ENCODE measurements at regions not wholly inside any gene's neighbourhood (a gene's known extent, or its start where the extent isn't known, plus 50 kb on each side); places are given as distances from the start of the nearest gene placed in this dataset.

DNA sequence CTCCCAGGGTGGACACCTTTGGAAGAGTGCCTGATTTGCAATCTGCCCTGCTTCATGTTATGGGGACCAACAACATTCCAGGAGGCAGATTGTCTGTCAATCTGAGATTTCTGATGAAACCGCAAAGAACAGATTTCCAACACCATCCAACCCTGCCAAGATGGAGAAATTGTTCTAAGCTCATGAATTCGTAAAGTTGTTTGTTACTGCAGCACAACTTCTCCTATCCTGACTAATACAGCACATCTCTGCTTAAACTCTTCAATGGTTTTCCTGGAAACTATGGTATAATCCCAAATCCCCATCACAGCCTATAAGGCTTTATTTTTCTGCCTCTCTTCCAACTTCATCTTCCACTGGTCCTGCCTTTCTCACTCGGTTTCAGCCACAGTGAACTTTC is 210.3 kb upstream of the TSHZ3 start:
- no peak for DNase-seq (ENCODE audit: low read depth in 2 of 2)

DNA sequence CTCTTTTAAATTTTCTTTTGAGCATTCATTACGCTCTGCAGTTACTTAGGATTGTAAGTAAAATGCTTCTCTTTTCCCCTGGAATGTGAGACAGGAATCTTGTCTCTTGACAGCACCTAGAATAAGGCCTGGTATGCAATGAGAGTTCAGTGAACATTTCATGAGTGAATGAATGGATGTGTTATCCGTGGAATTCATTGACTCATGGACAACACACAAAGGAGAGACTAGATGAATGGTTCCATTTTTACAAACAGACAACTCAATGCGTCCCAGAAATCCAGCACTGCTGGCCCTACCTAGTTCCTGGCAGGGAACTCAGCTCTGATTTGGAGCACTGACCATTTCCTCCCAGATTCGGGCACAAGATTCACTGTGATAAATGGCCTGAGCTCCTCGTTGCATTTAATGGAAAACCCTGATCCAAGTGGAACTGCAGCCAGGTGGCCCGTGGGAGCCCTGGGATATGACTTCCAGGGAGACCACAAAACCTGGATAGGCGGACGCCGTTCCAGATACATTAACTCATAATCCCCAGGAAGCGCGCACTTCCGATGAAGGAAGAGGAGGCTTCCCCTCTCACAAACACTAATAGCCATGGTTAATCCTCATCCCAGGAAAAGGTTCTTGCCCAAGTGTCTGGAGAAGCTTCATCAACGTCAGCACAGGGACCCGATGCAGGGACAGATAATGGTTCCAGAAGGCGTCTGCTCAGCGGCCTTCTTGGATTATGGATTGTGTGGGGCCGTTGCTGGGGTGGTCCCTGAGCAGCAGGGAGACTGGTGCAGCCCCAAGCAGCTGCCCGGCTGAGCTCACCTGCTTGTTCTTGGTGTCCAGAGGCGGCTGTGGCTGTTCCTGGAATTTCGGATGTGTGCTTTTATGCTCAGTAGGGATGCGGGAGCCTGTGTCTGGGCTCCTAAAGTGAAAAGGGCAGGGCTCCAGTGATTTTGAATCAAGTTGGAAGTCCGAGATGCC is 211.1 kb upstream of the TSHZ3 start:
- no peak for DNase-seq (ENCODE audit: low read depth in 2 of 2)

DNA sequence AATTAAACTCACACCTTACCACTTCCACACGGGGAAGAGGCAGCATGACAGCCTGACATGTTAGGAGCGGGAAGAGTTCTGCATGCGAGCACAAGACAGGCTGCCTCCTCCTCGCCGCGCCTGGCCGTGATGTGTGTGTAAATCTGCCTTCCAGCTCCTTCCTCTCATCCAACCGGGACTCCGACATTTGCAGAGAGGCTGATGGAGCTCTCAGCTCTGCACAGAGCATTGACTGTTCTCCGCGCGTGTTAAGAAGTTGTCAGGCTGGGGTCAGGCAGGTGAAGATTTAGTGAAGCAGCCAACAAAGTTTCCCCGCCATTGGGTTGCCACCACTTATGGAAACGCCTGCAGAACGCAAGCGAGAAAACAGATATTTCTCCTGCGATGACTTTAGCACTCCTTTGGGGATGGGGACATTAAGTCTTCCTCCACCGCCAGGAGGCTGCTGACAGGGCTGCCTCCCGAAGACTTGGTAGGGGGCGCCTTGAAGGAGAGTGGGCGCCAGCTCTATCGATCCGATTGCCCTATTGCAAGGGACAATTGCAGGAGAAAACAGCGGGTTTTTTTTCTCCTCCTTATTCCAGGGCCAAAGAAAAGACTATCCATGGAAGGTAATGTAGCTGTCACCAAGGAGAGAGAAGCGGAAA is 213.9 kb upstream of the TSHZ3 start:
- no peak for DNase-seq (ENCODE audit: low read depth in 2 of 2)

DNA sequence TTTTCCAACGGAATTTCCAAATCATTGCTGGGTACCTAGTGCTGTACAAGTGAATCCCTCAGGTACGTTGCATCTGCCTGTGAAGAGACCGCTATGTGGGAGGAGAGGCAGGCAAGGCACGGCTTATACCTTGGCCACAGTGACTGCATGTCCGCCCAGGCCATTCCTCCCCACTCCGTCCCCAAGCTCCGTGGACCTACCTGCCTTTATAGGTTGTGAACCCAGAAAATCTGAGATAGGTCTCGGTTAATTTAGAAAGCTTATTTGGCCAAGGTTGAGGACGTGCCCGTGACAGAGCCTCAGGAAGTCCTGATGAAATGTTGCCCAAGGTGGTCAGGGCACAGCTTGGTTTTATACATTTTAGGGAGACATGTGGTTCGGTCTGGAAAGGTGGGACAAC is 218.5 kb upstream of the TSHZ3 start:
- no peak for DNase-seq (ENCODE audit: low read depth in 2 of 2)

DNA sequence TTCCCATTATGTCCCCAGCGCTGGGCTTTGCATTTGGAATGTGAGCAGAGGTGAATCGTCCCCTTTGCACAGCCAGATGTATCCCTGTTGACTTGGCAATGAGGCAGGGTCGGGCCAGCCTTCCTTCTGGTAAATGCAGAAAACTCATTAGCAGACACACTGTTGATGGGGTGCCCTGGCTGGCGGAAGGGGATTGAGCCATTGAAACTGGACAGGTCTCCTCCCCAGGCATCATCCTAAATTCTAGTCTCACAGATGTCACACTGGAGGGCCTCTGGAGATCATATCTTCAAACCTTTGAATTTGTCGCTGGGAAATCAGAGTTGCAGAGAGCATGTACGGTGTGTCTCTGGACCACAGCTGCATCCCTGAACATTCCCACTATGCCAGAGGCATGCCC is 219.5 kb upstream of the TSHZ3 start:
- no peak for DNase-seq (ENCODE audit: low read depth in 2 of 2)

DNA sequence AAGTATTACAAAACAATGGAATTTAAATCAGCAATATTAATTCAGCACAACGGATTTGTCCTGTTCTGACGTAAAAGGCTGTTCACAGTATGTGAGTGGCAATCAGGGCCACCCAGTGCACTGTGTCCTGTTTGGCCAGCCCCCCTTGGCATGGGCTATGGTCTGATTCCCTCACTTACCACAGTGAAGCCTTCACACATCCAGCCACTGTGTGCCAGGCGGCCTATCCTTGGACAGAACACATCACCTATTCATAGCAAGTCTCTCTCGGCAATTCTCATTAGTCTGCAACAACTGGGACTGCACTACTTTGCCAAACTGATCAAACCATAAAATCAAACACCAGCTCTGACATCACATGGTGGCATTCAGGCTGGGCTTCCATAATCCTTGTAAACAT is 221.5 kb upstream of the TSHZ3 start:
- no peak for DNase-seq (ENCODE audit: low read depth in 2 of 2)

DNA sequence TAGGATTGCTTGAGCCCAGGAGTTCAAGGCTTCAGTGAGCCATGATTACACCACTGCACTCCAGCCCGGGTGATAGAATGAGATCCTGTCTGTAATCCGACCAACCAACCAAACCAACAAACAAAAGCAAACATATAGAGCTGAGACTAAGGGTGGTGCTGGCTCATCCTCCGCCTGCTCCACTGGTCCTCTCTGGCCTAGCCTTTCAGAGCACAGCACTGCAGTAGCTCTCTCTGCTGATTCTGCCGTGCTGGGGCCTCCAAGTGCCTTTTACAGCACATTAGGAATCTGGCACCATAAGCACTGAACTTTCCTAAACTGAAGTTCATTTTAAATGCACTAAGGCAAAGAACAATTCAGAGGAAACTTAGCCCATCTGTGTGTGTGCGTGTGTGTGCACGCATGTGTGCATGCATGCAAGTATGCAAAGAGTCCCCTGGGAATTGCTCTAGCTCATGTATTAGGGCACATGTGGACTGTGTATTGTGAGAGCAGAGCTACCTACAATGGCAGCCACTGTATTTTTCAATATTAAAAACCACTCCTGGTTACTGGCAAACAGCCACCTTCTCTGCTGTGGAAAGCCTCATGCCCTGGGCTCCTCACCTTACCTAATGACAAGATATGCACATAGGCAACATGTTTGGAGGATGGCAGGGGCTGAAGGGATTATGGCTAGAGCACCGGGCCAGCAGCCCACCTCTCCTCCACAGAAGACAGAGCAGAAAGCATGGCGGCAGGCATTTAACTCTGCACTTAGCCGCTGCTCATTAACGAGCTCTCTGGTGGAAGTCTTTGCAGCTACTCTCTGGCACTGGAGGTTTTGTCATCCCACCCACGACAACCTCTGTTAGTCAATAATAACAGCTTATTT is 223.1 kb upstream of the TSHZ3 start:
- no peak for DNase-seq (ENCODE audit: low read depth in 2 of 2)

DNA sequence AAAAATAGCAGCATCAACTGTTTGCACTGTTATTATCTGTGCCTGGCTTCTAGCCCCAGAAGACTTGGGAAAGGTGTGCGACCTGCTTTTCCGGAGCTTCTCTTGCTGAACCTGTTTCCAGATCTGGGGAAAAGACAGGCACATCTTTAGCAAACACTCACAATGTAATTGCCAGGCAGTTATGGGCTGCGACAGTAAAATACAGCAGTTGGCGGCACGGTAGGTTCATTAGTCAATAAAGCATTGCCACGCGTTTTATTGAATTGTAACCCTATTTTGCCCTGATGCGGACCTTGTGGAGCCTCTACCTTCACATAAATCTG is 223.7 kb upstream of the TSHZ3 start:
- DNase-seq (ENCODE audit: low read depth in 2 of 2) = no peak

DNA sequence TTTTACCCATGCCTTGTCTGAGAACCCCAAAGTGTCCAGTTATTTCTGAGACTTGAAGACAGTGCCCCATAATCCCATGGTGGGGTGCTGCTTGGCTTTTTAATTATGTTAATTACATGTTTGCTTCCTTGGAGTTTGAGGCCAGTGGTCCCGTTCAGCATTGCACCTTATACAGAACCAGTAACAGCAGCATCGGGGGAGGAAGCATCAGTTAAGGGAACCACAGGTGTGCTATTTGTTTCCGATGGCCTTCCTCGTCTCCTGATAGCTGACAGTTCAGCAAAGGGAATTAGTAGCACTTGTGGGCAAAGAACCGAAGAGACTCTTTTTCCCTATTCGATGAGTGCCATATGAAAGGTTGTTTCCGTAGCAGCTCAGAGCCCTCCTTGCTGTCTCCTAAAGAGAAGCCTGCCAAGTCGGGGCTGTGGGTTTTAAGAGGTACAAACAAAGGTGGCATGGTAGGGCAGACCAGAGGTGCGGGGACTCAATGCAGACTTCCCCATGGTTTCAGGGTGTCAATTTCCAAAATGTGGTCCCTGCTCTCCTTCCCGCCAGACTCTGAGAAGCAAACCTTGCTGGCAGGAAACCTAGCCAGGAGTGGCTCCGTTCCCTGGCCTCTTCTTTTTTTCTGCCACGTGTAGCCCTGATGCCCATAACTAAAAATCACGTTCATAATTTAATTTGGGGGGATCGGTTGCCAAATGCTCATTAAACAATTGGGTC is 225.2 kb upstream of the TSHZ3 start:
- DNase-seq (ENCODE audit: low read depth in 2 of 2) = no peak

DNA sequence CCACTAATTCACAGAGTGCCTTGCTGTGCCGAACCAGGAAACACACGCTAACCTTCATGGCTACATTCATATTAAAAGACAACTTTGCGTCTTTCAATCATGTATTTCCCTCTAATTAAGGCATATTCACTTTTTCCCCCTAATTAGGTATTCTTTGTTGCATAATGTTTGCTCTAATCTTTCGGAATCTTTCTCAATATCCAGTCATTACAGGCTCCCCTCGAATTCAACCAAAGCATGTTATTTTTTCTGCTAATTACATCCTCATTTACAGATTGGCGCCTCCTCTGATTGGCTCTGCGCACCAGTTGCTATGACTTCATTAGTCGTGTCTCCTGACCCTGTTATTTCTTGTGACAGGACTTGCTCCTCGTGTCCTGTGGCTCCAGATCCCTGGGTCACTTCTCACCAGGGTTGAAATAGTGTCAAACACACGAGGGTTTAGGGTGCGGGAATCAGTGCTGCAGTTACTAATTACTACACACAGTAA is 226.7 kb upstream of the TSHZ3 start:
- DNase-seq (ENCODE audit: low read depth in 2 of 2) = no peak

DNA sequence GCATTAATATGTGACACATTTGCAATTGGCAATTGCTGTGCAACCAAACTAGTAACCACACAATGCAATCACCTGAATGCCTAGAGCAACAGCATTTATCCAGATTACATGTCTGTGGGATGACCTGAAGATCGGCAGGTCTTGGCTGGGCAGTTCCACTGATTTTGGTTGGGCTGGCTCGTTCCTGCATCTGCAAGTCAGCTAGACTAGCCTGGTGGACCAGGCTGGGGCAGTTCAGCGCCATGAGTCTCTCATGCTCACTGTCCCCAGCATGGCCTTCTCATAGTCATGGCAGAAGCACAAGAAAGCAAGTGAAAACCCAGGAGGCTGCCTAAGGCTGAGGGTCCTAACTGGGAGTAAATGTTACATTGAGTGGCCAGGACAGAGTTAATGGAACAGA is 229.1 kb upstream of the TSHZ3 start:
- DNase-seq (ENCODE audit: low read depth in 2 of 2) = no peak

DNA sequence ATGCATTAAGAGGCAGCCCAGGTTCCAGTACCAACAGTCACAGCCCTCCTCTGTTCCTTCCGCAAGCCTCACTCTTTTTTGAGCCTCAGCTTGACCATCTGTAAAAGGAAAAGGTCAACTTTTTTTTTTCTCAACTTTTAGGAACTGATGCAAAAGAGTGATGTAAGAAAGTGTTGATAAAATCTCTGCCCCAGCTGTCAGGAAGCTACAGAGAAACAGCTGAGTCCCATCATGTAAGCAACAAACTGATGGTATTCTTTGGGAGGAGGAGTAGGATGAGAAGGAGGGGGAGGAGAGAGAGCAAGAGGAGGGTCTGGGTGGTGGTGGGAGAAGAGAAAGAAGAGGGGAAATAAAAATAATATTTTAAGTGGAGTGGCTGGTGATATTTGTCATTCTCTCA is 233.9 kb upstream of the TSHZ3 start:
- DNase-seq (ENCODE audit: low read depth in 2 of 2) = no peak

DNA sequence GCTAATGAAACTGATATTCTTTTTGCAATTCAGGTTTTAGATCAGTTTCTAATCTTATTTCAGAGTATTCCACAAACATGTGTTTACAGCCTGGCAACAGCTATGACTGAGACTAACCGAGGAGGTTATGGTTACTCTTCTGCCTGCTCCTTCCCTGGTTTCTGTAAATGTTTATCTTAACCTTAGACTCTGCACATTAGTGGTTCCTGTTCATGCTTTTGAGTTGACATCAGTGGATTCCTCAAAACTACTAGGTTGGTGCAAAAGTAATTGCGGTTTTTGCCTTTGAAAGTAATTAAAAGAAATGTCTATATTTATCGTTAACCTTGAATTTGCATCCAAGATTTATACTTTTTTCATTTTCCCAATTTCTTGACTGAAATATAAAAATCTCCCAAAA is 237.0 kb upstream of the TSHZ3 start:
- no peak for DNase-seq (ENCODE audit: low read depth in 2 of 2)

DNA sequence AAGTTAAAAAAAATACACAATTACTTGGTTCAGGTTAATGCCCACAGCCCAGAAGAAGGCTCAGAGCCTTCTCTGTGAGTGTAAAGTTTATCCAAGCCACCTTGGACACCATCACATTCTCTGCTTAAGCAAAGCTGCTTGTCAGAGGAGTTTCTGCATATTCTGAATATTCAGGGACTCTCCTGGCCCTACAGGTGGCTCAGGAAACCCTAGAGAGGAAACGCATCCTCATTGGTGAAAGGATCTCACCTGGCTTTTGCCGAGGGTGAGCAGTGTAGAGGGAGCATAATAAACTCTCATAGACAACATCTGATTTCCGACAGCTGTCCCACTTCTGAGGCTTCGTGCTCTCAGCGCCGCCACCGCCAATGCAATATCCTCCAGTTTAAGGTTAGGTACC is 239.9 kb upstream of the TSHZ3 start:
- no peak for DNase-seq (ENCODE audit: low read depth in 2 of 2)

DNA sequence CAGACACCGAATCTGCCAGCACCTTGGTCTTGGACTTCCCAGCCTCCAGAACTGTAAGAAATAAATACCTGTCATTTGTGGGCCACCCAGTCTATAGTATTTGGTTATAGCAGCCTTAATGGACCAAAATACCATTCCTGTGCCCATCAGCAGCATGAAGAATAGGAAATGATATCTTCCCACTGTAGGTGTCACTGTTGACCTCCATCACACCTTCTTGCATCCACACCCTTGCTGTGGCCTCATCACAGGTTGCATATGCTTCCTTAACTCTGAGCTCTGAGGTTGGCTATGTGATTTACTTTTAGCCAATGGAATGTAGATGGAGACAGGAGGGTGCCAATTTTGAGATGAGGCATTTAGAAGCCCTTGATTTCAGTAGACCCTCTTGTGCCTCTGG is 242.0 kb upstream of the TSHZ3 start:
- no peak for DNase-seq (ENCODE audit: low read depth in 2 of 2)

DNA sequence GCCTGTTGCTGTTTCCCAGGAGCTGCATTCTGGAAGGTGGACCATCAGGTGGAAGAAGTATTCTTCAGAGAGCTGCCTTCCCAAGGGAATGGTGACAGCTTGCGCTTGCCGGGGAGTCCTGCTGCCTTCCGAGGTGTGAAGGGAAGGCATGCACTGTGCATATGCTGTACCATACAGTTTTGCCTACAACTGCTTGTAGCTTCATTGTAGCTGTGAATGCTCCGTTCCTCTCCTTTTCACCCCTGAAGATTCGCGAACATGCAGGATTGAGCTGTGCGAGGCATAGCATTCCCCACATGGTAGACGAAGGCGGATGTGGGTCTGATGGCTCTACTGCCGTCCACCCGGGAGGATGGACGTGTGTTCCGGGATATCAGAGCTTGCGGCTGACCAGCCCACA is 243.2 kb upstream of the TSHZ3 start:
- DNase-seq (ENCODE audit: low read depth in 2 of 2) = no peak

DNA sequence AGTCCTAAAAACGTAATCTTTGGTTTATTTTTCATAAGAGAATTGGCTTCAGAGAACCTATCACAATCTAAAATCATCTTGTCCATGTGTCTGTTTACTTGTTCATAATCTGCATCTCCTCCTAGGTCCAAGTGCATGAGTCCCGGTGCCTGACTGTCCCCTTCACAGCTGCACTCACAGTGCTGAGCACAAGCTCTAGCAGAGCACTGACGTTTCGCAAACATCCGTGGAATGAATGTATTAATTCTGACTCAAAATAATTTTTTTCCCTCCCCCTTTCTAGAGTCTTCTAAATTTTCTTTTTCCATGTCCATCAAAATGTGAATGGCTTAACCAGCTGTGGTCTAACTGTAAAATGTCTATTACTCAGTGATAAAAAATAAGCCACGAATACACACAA is 245.5 kb upstream of the TSHZ3 start:
- DNase-seq (ENCODE audit: low read depth in 2 of 2) = no peak

DNA sequence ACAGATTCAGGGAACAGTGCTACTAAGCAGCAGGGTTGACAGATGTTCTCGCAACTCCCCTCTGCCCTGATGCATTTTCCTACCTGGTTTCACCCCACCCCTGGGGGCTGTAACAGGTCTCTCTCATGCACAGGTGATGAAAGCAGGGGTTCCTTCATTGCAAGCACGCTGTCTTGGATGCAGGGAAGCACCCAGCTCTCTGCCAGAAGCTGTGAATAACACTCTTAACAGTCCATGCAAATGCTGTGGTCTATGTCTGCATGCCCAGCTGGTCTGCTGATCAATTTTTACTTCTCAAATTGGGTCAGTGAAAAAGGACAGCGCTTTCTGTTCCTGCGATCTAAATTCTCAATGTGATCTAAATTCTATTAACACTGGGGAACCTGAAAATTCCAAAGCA is 246.3 kb upstream of the TSHZ3 start:
- DNase-seq (ENCODE audit: low read depth in 2 of 2) = no peak

DNA sequence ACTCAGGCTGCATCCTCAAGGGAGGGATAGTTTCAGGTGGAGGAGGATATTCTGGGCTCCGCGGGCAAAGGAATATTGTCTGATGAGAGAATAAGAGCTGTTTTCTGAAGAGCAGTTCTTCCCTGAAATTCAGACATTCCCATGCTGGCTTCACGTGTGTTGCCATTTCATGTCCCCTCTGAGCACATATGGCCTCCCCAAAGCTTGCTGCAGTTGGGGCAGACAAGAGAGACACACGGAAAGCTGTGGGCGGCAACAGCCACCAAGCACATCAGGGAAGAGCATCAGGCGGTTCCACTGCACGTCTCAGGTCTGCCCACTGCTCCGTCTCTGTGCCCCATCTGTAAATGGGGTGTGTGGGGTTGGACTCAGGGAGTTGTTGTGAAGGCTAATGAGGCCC is 247.5 kb upstream of the TSHZ3 start:
- no peak for DNase-seq (ENCODE audit: low read depth in 2 of 2)

DNA sequence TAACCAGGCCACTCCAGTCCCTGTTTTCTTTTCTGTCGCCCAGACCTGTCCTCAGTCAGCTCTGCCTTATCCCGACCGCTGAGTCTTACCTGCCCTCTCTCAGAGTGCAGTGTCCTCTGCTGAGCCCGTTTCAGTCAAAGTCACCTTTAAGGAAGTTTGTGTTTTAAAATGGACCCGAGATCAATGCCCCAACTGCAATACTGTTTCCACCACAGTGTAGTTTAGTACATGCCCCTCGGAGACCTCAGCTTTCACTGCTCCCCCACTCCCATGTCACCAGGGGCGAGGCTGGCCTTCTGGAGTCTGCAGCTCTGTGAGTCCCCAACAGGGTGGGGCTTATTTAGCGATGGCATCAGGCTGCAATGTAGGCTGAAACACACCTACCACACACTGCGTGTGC is 248.4 kb upstream of the TSHZ3 start:
- DNase-seq (ENCODE audit: low read depth in 2 of 2) = no peak

DNA sequence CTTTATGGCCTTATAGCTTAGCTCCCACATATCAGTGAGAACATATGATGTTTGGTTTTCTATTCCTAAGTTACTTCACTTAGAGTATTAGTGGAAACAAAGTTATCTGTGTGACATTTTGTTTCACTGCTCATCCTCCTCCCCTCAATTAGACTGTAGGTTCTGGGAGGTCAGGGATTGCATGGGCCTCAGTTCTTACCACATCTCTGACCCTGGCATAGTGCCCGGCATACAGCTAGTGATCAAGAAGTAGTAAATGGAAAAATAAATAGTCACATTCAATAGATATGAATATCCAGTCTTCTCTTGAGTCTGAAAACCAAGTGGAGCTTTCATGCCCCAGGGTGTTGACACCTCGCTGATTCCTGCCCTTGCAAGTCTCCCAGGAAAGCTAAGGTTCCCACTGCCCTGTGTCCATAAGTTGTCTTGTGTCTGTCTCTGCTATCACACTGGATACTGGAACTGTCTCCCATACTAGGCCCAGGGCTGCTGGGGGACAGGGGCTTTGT is 249.5 kb upstream of the TSHZ3 start:
- no peak for DNase-seq (ENCODE audit: low read depth in 2 of 2)

All from stimulated activated CD8-positive, alpha-beta memory T cell treated with anti-CD3 and anti-CD28 coated beads, Interleukin-15, amount 100 ng/mL, for 48 hours (primary cell).